Skin of body (tissue), 1 donor: ENCODE measurements at regions not wholly inside any gene's neighbourhood (a gene's known extent, or its start where the extent isn't known, plus 50 kb on each side); places are given as distances from the start of the nearest gene placed in this dataset.
"Not testable (repeated sequence)": the region's sequence is repeated elsewhere in the genome, so short reads cannot be mapped to it uniquely, and the experiment has no call there.

Experiments used
- DNase-seq: peaks from one replicate; lab custom pipeline; 2025; lab: John Stamatoyannopoulos, UW

GRCh38 chr4:114435116-114435515, 163.5 kb upstream of the UGT8 start:
- no peak for DNase-seq

GRCh38 chr4:114442856-114443255, 155.8 kb upstream of the UGT8 start:
- no peak for DNase-seq

DNA sequence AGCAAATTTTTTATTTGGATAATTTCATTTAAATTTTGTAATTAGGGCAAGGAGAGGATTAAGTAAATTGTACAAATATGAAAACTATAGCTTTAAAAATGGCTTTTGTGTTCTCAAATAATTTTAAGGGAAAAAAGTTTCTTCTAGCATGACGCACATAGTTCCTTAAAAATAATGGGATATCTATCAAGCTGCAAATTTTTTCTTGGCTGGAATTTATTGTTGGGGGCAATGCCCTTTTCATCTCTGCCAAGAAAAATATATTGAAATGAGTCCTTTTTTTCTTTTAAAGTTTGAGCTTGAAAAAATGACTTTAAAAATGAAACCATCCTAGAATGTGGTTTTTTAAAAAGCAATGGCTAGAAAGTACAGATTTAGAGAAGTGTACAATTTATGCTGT, 154.4 kb upstream of the UGT8 start:
- no peak for DNase-seq

DNA sequence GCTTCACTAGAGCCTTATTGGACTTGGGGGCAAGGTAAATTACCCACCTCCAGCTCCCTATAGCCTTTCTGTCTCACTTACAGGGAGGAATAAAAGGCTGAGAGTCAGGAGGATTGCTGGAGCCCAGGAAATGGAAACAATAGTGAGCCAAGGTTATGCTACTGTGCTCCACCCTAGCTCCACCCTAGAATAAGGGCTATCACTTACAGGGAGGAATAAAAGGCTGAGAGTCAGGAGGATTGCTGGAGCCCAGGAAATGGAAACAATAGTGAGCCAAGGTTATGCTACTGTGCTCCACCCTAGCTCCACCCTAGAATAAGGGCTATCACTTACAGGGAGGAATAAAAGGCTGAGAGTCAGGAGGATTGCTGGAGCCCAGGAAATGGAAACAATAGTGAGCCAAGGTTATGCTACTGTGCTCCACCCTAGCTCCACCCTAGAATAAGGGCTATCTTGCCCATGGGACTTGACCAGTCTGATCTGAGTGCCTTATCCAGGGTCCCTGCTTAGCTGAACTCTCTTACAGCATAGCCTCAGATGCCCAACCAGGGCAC, 150.6 kb upstream of the UGT8 start:
- not testable (repeated sequence) for DNase-seq

GRCh38 chr4:114458728-114459127, 139.9 kb upstream of the UGT8 start:
- DNase-seq: no peak

- DNase-seq: no peak
These were observed 133.8 kb upstream of the UGT8 start for GRCh38 chr4:114464726-114465272.

- DNase-seq: no peak
These were observed 132.8 kb upstream of the UGT8 start for GRCh38 chr4:114465766-114466165.

DNA sequence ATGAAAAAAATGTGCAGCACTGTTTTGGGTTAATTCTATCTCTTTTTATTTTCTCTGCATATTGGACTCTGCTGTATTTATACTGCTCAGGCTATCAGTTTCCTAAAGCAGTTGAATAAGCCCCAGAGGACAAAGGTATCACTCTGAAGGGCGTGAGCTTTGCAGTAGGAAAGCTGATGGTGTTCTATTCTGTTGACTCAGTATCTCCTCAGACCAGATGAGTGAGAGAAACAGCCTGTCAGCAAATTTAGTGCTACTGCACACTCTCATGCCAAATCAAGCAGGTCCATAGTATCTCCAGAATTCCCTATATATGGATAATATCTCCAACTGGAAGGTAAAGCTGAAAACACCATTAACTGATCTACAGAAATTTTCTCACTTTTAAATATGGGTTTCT, 132.3 kb upstream of the UGT8 start:
- no peak for DNase-seq

DNA sequence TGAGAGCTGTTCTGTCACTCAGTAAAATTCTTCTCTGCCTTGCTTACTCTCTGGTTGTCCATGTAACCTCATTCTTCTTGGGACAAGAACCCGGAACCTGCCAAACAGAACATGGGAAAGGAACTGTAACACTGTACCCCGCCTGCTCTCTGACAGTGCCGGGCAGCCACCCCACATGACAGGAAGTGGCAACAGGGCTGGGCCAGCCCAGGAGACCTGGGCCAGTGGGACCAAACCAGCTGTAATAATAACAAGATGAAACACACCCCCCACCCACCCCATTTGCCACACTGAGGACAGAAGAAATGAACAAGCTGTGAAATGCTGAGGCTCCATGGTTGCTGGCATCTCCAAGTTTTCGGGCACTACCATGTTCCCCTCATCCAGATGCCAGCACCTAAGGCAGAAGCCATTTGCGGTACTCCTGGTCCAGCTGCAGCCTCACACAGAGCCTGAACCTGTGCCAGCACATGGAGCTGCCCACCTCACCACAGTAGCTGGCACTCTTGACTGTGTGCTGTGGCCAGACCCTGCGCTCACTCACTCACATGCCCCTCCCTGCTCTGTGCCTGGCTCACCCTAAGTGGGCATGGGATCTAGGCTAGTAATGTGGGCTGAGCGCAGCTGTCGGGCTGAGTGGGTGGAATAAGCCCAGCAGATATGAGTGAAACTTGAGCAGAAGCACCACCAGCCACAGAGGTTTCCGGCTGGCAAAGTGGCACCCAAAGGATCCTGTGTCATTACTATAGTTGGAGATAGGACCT, 126.2 kb upstream of the UGT8 start:
- DNase-seq: no peak

DNA sequence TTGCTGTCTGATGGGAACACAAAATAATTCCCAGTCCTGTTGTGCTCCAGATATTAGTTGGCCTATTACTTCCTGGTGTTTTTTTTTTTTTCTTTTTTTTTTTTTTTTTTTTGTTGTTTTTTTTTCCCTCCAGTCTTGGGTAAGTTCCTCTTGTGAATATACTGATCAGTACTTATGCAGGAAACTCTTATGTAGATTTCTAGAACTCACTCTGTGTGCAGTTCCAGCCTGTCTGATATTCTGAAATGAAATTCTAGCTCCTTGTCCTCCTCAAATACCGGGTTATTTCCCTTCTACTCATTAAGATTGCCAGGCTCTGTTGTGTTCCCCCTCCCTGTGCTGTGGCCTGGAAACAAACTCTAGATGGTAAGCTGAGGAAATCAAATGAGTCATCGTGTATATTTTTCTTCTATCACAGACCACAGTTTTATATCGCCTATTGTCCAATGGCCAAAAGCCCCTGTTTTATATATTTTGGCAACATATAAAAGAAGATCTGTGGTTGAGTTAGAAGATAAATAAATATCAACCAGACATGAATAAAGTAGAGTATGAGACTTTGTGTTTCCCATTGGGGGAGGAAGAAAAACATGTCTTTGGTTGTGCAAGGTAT, 124.3 kb upstream of the UGT8 start:
- DNase-seq: no peak

DNA sequence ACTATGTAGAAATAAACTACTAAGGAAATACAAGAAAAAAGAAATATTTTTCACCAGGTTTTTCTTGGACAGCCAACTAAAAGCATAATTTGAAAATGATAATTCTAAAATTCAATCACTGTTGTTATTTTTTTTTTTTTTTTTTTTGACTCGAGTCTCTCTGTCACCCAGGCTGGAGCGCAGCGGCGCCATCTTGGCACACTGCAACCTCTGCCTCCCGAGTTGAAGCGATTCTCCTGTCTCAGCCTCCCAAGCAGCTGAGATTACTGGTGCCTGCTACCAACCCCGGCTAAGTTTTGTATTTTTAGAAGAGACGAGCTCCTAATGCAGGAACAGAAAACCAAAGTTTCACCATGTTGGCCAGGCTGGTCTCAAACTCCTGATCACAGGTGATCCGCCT, 122.3 kb upstream of the UGT8 start:
- DNase-seq: no peak

DNA sequence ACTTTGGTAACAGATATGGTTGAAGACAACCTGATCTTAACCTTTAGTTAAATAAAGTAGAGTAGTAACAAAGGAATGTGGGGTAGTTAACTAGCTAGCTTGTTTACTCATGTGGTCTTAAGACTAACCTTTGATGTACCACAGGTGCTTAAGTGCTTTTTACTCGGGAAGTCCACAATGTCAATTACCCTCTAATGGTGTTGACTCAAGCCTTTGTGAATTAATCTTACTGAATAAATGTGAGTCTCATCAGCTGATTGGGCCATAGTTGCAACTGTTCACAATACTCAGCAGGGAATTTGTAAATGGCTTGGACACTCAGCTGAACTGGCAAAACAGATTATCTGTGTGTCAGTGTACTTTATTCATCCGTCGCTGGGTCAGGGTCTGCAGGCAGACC, 119.0 kb upstream of the UGT8 start:
- no peak for DNase-seq

GRCh38 chr4:114481856-114482255, 116.8 kb upstream of the UGT8 start:
- no peak for DNase-seq

- DNase-seq: no peak
These were observed 111.5 kb upstream of the UGT8 start for GRCh38 chr4:114487101-114487500.

DNA sequence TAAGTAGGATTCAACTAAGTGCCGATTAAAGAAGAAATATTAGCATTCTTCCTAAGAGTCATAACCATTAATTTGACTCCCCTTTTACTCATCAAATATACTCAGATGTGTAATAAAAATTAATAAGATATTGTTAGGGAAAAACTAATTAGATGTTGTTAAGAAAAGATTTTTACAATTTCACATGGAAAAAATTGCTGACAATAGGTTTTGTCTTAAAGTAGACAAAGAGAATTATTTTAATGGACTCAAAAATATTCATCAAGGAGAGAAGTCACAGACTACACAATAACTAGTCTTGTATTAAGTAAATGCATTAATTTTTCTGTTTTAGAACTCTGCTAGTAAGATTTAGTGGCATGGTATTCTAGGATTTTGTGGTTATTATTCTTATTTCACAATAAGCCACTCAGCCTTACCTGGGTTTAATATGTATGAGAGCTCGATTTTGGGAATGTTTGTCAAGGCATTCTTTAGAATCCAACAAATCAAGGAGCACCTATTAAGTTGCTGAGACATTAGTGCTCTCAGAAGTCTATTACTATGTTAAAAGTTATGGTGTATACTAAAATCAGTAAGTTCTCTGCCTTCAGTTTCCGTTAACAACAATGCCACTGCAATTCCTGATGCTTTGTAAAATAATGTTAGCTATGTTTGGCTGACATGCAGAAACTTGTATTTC, 110.2 kb upstream of the UGT8 start:
- no peak for DNase-seq

DNA sequence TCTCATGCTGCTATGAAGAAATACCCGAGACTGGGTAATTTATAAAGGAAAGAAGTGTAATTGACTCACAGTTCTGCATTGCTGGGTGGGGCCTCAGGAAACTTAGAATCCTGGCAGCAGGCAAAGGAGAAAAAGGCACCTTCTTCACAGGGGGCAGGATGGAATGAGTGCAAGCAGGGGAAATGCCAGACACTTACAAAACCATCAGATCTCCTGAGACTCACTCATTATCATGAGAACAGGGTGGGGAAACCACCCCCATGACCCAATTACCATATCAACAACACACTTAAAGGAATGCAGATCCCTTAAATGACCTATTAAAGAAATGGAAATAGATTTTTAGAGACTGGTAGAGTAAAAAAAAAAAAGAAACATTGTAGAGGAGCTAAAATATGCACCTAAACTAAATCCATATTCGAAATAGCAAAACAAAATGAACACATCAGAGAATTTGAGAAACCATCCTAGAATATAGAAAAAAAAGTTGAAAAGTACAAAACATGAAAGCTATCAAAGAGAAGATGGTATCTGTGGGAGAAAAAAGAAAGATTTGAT, 104.3 kb upstream of the UGT8 start:
- no peak for DNase-seq

- no peak for DNase-seq
These were observed 103.1 kb upstream of the UGT8 start for GRCh38 chr4:114495471-114495928.

DNA sequence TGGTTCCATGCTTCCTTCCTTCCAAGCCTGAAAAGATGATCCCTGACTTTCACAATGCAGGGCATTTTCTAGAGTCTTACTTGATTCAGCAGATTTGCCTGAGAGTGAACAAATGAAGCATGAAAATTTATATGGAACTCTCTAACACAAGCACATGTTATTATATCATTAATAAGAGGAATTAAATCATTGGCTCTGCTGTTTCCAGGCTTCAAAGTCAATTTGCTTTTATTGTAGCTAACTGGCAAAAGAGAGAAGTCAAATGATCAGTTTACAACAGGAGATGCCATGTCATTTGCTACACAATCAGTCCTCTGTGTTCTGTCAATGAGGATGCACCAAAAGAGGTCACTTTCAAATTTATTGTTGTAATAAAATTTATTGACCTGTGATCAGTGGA, 101.5 kb upstream of the UGT8 start:
- no peak for DNase-seq

DNA sequence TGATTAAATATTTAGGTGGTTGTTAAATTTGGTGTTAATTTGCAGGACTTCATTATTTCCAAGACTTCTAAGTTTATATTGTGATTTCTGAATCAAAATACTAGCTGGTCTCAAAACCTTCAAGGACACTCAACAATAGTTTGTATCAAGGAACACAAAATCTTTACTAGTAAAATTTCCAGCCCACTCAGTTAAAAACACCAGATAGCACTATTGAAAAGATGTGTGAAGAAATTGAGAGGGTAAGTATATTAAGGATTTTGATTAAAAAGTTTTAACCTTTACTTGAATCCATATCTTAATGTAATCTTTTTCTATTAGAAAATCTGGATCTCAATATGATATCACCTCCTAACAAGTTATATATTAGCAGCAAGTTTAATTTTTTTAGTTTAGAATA, 89.3 kb upstream of the UGT8 start:
- DNase-seq: no peak

DNA sequence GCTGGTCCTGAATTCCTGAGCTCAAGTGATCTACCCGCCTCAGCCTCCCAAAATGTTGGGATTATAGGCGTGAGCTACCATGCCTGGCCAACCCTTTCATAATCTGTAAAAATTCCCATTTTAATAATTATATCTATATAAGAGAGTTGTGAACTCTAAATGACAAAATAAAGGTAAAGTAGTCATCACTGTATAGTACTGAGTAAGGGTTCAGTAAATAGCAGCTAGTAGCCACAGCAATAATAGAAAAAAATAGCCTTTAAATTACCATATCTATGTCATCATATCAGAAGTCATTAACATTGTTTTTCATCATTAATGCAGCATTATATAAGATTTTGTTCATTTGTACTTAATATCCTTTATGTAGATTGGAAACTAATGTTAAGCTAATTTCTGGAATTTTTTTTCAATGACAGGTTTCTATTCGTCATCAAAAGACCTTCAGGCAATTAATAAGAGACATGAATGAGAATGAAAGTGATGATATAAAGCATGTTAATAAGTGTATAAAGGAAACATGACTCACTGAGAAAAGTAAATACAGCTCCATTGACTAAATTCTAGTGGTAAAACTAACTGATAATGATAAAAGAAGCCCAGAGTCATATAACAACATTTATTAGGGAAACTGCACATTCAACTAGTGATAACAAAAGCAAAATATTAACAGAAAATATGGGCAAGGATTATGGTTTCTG, 85.9 kb upstream of the UGT8 start:
- no peak for DNase-seq

DNA sequence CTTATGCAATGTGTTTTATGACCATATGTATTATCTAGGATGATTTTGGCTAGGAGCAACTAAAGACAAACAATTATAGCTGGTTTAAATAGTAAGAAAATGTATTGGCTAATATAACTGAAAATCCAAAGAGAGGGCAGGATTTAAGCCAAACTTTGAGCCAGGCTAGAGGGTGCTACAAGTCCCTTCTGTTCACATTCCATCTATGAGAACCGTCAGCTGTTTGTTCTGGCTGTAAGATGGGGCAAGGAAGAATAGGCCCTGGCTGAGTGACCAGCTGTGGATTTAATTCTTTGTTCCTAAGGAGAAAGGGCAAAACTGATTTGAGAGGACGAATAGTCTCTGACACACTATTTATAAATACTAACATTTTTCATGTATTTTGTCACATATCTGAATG, 79.2 kb upstream of the UGT8 start:
- DNase-seq: no peak
